ENCODE measurements at regions not wholly inside any gene's neighbourhood (a gene's known extent, or its start where the extent isn't known, plus 50 kb on each side); places are given as distances from the start of the nearest gene placed in this dataset.

GRCh38 chr3:59644479-59645402 is 594.9 kb upstream of the CFAP20DC start:
- FAIRE-seq = no peak

GRCh38 chr3:59641169-59641899 is 591.5 kb upstream of the CFAP20DC start:
- no peak for FAIRE-seq

DNA sequence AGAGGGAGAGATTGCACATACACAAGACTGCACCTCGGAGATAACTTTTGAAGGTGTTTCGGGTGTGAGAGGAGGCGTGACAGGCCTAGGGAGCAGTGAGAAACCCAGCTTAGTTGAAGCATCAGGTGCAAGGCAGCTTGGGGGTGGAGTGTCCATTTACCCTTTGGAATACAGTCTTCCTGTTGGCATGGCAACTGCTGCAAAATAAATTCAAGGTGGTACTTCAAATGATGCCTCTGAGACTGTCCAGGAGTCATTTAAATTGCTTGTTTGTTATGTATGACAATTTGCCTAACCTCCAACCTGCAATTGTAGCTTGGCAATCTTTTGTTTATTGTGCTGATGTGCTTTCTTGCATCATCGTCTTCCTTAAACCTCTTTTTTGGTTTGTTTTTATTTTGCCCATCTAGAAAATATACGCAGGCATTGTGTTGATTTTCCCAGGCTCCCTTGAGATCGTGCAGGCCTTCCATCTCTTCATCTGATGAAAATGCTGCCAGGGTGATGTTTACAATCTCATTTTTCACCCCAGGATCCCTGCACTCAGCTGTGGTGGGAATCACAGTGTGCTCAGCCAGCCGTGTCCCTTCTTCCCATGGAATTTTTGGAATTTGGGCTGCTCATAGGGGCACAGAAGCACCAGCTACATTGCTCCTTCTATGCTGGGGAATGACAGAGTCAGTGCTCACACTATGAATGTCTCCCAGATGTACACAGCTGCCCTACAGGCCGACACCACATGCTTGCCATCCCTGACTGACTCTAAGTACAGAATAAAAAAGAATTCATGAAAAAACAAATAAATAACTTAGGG is 583.1 kb upstream of the CFAP20DC start:
- FAIRE-seq = no peak

DNA sequence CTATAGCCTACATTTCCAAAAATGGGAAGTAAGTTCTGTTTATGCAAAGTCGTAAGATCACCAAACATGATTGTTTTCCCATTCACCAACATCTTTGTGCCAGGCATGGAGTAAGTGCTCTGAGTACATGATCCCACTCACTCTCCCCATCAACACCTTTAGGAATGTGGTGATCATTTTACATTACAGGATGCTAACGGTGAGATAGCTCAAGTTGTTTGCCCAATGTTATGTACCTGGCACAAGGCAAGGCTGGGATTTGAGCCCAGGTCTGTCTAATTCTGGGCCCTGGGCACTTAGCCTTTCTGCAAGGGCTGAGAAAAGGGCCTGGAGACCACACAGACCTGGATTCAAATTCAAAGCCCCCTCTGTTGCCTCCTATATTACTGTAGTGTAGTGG is 581.7 kb upstream of the CFAP20DC start:
- FAIRE-seq = no peak

DNA sequence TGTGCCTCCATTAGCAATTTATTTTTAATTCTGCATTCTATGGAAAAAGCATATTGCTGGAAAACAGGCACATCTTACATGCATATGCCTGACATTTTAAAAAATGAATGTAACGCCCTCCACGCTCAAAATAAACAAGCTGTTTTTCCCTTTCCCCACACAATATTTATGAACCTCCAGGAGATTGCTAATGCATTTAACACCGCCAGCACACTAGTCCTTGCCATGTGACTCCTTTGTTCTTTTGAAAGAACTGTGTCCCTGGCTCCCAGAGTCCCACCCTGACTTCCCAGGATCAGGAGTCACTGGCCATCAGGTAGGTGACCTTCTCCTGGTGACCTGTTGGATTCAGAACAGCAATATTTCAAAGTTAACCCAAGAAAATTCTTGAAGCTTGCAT is 571.2 kb upstream of the CFAP20DC start:
- no peak for FAIRE-seq

GRCh38 chr3:59620325-59620724 is 570.5 kb upstream of the CFAP20DC start:
- no peak for FAIRE-seq

DNA sequence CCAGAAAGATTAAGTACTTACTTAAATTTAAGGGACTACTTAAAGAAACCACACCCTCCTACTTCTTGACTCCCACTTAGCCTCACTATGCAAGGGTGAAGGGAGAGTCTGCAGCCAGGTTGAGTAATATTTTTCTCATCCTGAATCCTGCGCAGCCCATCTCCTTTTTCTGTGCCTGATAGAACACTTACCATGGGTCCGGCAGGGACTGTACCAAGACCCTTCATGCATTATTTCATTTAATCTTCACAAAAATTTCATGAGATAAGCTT is 562.6 kb upstream of the CFAP20DC start:
- no peak for FAIRE-seq

GRCh38 chr3:59611649-59612443 is 562.0 kb upstream of the CFAP20DC start:
- no peak for FAIRE-seq

- FAIRE-seq = no peak
Measured at GRCh38 chr3:59609657-59610348, 560.0 kb upstream of the CFAP20DC start.

DNA sequence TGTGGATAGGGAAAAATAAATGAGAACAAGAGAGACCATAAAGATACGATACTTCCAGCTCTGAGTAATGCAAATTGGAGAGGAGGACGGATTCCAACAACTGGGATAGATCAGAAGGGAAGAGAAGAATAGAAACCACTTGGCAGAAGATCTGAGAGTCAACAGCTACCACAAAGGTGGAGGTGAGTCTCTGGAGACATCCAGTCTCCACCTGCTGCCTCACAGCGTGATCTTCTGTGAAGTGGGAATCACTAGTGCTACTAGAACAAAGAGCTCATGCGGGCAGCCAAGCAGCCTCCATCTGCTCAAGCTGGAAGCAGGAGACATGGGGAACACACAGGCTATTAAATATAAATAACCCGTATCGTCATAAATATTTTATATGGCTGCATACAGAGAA is 558.5 kb upstream of the CFAP20DC start:
- FAIRE-seq = no peak

DNA sequence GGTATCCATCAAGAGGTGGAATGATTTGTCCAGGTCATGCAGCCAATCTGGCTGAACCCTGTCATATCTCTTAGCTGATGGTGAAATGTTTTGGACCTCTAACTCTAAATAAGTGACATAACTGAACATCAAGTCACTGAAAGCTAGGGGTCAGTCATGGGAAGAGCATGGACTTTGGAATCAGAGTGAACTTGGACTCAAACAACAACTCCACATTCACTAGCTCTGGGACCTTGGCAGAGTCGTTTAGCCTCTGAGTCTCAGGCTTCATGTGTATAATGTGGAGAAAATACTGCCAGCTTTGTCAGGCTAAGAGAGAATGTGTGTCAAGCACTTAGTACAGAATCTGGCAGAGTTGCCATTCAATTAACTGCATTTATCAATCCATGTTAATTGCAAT is 557.8 kb upstream of the CFAP20DC start:
- FAIRE-seq = peak; percentile 53

DNA sequence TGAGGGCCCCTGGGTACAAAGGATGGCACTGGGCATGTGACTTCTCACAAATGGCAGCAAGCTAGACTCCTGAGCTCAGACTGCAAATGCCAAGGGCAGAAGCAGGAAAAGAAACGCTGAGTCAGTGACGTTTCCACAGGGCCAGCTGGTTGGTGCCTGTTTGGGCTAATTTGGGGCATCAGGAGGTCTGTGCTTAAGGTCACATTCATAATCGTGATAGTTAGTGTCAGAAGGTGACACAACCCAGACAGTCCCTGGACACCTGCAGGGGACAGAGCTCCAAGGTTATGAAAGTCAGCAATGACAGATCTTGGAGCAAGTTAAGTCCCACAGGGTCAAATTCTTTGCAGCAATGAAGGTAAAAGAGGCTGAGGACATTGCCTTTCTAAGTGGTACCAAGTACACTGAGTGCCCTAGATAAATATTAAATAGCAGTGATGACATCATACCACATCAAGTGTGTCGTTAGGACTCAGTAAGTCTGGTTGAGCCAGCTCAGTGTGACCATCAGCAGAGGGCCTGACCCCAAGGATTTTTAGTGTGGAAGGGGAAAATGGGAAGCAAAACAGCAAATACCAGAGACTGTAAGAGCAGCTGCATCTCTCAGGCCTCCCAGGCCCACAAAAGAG is 556.9 kb upstream of the CFAP20DC start:
- no peak for FAIRE-seq

- peak; percentile 99 for FAIRE-seq
Measured at GRCh38 chr3:59605944-59606534, 556.2 kb upstream of the CFAP20DC start.

DNA sequence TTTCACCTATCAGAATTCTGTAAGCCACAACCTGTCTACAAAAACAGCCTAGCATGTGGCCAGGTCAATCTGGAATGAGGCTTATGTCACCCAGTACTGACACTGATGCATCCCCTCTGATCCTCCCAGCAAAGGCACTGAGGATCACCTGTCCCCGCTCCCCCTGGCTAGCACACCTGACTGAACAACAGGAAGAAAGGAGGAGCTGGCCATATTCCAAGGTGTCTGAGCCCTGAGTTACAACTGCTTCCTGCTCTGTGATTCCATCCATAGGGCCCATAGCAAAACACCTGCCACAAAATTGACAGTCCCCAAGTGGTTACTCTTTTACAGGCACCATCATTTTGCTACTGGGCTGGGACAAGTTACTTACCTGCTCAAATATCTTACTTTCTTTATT is 555.5 kb upstream of the CFAP20DC start:
- no peak for FAIRE-seq

- no peak for FAIRE-seq
Measured at GRCh38 chr3:59601486-59601885, 551.7 kb upstream of the CFAP20DC start.

DNA sequence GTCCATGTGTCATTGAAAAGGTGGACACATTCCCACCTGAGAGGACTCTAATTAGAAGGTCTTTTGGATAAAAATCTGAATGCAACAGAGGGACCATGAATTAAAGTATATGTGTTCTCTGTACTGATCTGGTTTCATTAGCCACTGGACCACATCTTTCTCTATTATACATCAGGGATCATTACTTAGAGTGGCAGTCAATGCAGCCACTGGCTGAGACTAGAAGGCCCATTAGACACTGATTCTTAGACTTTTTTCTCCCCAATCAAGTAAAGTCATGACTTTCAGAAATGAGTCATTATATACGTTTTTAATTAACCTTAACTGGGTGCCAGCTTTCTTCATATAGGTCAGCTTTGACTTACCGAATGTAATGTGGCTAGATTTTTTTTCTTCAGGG is 550.8 kb upstream of the CFAP20DC start:
- no peak for FAIRE-seq

- no peak for FAIRE-seq
Measured at GRCh38 chr3:59596741-59597140, 546.9 kb upstream of the CFAP20DC start.

DNA sequence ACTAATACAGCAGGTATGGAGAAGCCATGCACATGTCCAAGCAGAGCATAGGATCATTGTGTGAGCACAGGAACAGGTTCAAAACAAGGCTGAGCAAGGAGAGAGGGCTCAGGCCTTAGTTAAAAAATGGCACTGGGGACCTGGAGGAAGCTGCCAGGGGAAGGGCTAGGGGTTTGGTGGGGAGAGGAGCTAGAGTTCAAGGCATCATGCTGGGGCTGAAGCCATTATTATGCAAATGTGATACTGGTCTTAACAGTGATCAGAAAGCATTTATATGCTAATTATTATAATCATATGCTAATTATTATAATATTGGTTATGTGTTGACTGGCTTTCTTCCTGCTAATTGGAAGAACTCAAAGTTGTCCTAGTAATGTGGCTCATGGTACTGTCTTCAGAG is 546.0 kb upstream of the CFAP20DC start:
- no peak for FAIRE-seq

- no peak for FAIRE-seq
Measured at GRCh38 chr3:59593380-59593779, 543.6 kb upstream of the CFAP20DC start.

GRCh38 chr3:59580996-59581395 is 531.2 kb upstream of the CFAP20DC start:
- FAIRE-seq = no peak

DNA sequence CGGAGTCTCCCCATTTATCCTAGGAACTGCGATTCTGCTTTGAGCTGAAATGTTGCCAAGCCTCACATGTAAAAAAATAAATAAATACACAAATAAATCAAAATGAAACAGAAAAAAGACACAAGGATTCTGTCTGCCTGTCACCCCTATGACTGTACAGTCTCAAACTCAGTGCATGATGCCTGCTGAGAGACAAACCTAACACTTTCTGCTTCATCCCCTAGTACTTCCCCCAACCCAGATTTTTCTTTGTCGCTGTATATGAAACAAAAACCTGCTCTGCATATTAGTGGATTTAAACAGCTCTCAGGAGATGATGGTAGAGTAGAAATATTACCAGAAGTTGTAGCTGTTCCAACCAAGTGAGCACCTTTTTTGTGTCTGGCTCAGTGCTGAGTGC is 530.7 kb upstream of the CFAP20DC start:
- FAIRE-seq = no peak
